HS-27A (cell line): ENCODE measurements at regions not wholly inside any gene's neighbourhood (a gene's known extent, or its start where the extent isn't known, plus 50 kb on each side); places are given as distances from the start of the nearest gene placed in this dataset.
A peak's percentile ranks its signal among the peaks of the same experiment; 100 is the strongest.

Experiments used
- DNase-seq: peaks from one replicate; pipeline ENCODE4 v3.0.0-alpha.2; 2012; ENCODE audit warnings: low read depth, missing footprints

- DNase-seq = no peak
Observed at GRCh38 chr3:27865731-27866130, 143.6 kb upstream of the EOMES start.

- DNase-seq = no peak
Observed at GRCh38 chr3:27869152-27869551, 147.0 kb upstream of the EOMES start.

GRCh38 chr3:27877061-27878013 lies 155.2 kb upstream of the EOMES start:
- DNase-seq = no peak

DNA sequence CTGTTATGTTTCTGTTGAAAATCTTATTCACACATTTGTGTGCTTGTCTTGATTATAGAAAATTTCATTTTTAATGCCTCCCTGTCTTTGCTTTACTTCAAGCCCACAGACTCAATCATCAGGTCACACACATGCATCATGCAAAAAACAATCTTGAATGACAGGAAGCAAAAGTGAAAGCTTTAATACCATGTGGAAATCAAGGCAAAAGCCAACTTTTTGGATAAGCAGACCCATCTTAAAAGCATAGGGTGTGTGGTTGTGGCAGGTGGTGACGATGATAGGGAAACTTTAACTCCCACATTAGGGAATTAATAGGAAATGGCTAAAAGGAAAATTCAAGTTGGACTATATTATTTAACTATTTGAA lies 155.9 kb upstream of the EOMES start:
- no peak for DNase-seq

GRCh38 chr3:27880969-27881892 lies 159.1 kb upstream of the EOMES start:
- no peak for DNase-seq

- no peak for DNase-seq
Observed at GRCh38 chr3:27883266-27883665, 161.1 kb upstream of the EOMES start.

DNA sequence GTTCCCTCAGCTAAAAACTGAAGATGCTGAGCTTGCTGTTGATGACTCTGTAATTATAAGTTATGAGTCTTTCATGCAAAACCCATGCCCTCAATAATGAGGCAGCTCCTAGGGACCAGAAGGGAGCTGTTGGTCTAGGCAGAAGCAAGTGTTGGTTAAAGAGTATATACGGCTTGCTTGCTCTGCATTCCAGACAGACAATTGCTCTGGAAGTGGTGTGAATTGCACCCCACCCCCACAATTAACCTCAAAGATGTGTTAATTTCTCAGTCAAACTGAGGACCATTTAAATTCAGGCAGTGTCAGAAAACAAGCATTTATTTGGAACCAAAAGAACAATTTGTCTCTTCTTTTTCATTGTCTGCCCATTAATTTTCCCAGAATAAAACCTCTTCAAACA lies 163.5 kb upstream of the EOMES start:
- no peak for DNase-seq

DNA sequence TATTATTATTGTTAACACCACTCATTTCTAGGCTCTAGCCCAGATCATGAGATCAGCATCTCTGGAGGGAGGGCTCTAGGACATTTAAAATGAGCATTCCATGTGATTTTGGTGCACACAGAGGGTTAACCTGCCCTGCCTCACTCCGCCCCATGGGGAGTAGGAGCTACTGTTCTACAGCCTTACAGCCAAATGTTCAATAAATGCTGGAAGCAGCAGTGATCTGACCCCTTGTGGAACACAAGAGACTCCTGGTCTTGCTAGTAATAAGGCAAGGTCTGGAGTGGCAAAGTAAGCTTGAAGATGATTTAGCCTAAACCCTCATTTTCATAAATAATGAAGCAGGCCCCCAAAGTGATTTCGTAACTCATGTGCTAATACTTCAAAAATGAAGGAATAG lies 166.4 kb upstream of the EOMES start:
- no peak for DNase-seq

GRCh38 chr3:27889745-27890144 lies 167.6 kb upstream of the EOMES start:
- no peak for DNase-seq

- DNase-seq = no peak
Observed at GRCh38 chr3:27900316-27900715, 178.2 kb upstream of the EOMES start.

GRCh38 chr3:27903446-27903845 lies 181.3 kb upstream of the EOMES start:
- no peak for DNase-seq

GRCh38 chr3:27905625-27906024 lies 183.5 kb upstream of the EOMES start:
- DNase-seq = no peak

GRCh38 chr3:27907148-27907547 lies 185.0 kb upstream of the EOMES start:
- no peak for DNase-seq

- no peak for DNase-seq
Observed at GRCh38 chr3:27907929-27908328, 185.8 kb upstream of the EOMES start.

GRCh38 chr3:27910456-27910855 lies 188.3 kb upstream of the EOMES start:
- DNase-seq = no peak

DNA sequence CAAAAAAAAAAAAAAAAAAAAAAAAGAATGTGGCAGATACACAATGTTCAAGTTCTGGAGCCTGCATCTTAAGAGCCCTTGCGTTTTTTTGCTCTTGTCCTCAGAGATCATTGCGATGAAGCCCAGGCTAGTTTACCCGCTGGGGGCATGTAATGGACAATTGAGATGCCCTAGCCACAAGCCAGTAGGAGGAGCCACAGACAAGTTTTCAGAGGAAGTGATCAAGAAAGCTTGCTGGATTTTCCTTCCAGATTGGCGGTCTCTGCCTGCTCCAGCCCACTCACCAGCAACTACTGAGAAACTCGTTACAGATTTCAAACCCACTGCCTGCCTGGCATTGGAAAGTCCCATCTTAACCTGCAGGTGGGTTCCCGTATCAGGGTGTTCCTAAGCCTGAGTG lies 192.1 kb upstream of the EOMES start:
- DNase-seq = peak; percentile 5

GRCh38 chr3:27923349-27924068 lies 201.4 kb upstream of the EOMES start:
- no peak for DNase-seq

DNA sequence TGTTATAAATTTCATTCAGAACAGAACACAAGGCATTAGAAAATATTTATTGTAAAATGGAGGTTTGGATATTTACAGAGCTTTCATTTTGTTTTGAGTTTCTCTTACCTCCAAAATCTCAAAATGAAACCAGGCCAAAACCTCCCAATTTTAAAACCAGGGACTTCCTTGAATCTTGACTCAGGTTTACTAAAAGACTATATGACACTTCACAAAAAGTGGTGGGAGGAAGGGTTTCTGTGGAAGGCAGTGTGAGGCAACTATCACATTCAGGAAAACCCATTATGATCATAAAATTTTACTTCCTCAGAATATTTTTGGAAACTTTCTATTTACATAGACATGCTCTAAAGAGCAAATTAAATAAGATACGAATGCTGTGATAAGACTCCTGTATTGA lies 205.8 kb upstream of the EOMES start:
- no peak for DNase-seq

- no peak for DNase-seq
Observed at GRCh38 chr3:27930052-27930602, 208.0 kb upstream of the EOMES start.

DNA sequence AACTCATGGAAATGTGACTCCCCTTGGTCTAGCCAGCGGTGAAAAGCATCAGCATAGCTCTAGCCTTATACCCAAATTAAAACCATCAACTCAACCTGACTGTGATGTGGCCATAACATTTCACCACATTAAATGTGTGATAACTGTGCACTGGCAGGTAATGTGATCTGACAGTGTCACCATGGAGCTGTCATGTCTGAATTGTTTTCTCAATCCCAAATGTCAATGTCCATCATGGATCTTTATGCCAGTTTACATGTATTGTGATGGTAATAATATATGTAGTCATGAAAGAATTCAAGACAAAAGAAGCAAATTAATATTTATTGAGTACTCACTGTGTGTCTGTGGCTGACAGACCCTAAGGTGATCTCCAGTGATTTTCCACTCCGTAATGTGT lies 213.4 kb upstream of the EOMES start:
- DNase-seq = no peak

- no peak for DNase-seq
Observed at GRCh38 chr3:27939521-27939920, 217.4 kb upstream of the EOMES start.

DNA sequence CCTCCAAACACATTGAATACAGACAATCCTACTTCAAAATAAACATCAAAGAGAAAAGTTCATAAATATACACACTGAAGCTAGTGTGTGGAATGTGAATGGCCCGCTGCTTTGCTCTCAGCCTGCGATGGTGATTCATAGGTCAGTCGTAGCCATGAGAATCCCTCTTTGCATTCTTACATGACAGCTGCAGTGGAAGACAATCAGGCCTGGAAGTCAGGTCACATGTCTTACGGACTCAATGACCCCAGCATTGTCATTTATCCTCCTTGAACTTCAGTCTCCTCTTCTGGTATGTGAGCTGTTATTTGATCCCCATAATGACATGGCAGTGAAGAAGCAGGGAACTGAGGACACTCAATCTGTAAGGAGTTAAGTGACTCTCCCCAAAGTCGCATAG lies 217.8 kb upstream of the EOMES start:
- DNase-seq = peak; percentile 12
